Smooth muscle cell (in vitro differentiated cells): ENCODE measurements at regions not wholly inside any gene's neighbourhood (a gene's known extent, or its start where the extent isn't known, plus 50 kb on each side); places are given as distances from the start of the nearest gene placed in this dataset.

Experiments used
- DNase-seq: peaks from one replicate; lab custom pipeline; 2025; ENCODE audit not compliant: unreplicated experiment; lab: John Stamatoyannopoulos, UW
- H2AFZ ChIP-seq: fragments of 200-600 bp; sonication (generic); 2 replicates; pipeline ENCODE4 v1.6.0; 2016; ENCODE audit warnings: antibody characterized with exemption, low read depth, mild to moderate bottlenecking
- H3F3A ChIP-seq: fragments of 200-600 bp; sonication (generic); 2 replicates; pipeline ENCODE4 v1.6.0; 2017; ENCODE audit warnings: antibody characterized with exemption, low read depth
- H3K27ac ChIP-seq: fragments of 200-600 bp; sonication (generic); 2 replicates; pipeline ENCODE4 v1.5.1; 2016; ENCODE audit warnings: low read depth, mild to moderate bottlenecking
- H3K27me3 ChIP-seq: fragments of 200-600 bp; sonication (generic); 2 replicates; pipeline ENCODE4 v1.6.1; 2016; ENCODE audit warnings: low read depth, mild to moderate bottlenecking
- H3K36me3 ChIP-seq: fragments of 200-600 bp; sonication (generic); 2 replicates; pipeline ENCODE4 v1.5.1; 2016; ENCODE audit warnings: low read depth
- H3K4me1 ChIP-seq: fragments of 200-600 bp; sonication (generic); 2 replicates; pipeline ENCODE4 v1.5.1; 2016; ENCODE audit warnings: low read depth
- H3K4me2 ChIP-seq: fragments of 200-600 bp; sonication (generic); 2 replicates; pipeline ENCODE4 v1.6.0; 2016; ENCODE audit warnings: mild to moderate bottlenecking
- H3K4me3 ChIP-seq: fragments of 200-600 bp; sonication (generic); 2 replicates; pipeline ENCODE4 v1.5.1; 2016; ENCODE audit warnings: mild to moderate bottlenecking
- H3K79me2 ChIP-seq: fragments of 200-600 bp; sonication (generic); 2 replicates; pipeline ENCODE4 v1.6.0; 2016; ENCODE audit warnings: low read depth, mild to moderate bottlenecking
- H3K9ac ChIP-seq: fragments of 200-600 bp; sonication (generic); 2 replicates; pipeline ENCODE4 v1.6.0; 2016; ENCODE audit warnings: low read depth
- H3K9me3 ChIP-seq: fragments of 200-600 bp; sonication (generic); replicated peaks from 2 replicates; pipeline ENCODE4 v1.5.1; 2016; ENCODE audit warnings: low read depth
- H4K20me1 ChIP-seq: fragments of 200-600 bp; sonication (generic); 2 replicates; pipeline ENCODE4 v1.6.0; 2016; ENCODE audit warnings: low read depth
- CTCF ChIP-seq: fragments of 200-600 bp; sonication (generic); IDR thresholded peaks from 2 replicates; pipeline ENCODE4 v1.5.1; 2017; ENCODE audit warnings: borderline replicate concordance, mild to moderate bottlenecking, antibody characterized with exemption; ENCODE audit not compliant: insufficient read depth, poor library complexity, severe bottlenecking
- WGBS: methylation state at CpG from one replicate; pipeline ENCODE4 v1.1.7; 2016; ENCODE audit warnings: low lambda C conversion rate; 5-methylcytosine and 5-hydroxymethylcytosine counted together

- H3K9ac ChIP-seq, result no peak overlapping the region
- no peaks in the 10 kb centered on the region for H3F3A ChIP-seq
- TF ChIP-seq CTCF, result no peak
- no peak overlapping the region for H3K27ac ChIP-seq
- no peaks in the 10 kb centered on the region for H4K20me1 ChIP-seq
- no peak overlapping the region for H2AFZ ChIP-seq
- H3K36me3 ChIP-seq, result no peaks in the 10 kb centered on the region
- WGBS, result 73% methylated on average over 7 of the region's 7 CpGs
- peaks cover 38% of the 10 kb centered on the region for H3K27me3 ChIP-seq
- H3K4me2 ChIP-seq, result no peak overlapping the region
- no peaks in the 10 kb centered on the region for H3K9me3 ChIP-seq
- no peak for DNase-seq
- no peaks in the 10 kb centered on the region for H3K79me2 ChIP-seq
- H3K4me3 ChIP-seq, result no peak overlapping the region
- no peaks in the 10 kb centered on the region for H3K4me1 ChIP-seq
Measured at GRCh38 chr1:11354893-11355553, 82.0 kb downstream of the UBIAD1 start.

- WGBS, result 16% methylated on average over 21 of the region's 21 CpGs
- DNase-seq, result no peak
- no peaks in the 10 kb centered on the region for H3F3A ChIP-seq
- H3K9ac ChIP-seq, result no peak overlapping the region
- H3K27ac ChIP-seq, result no peak overlapping the region
- no peak overlapping the region for H3K4me2 ChIP-seq
- peaks cover 38% of the 10 kb centered on the region for H3K27me3 ChIP-seq
- TF ChIP-seq CTCF, result no peak
- H3K9me3 ChIP-seq, result no peaks in the 10 kb centered on the region
- H3K79me2 ChIP-seq, result no peaks in the 10 kb centered on the region
- no peak overlapping the region for H3K4me3 ChIP-seq
- H3K36me3 ChIP-seq, result no peaks in the 10 kb centered on the region
- no peaks in the 10 kb centered on the region for H3K4me1 ChIP-seq
- no peak overlapping the region for H2AFZ ChIP-seq
- no peaks in the 10 kb centered on the region for H4K20me1 ChIP-seq
Measured at GRCh38 chr1:11355559-11356475, 82.8 kb downstream of the UBIAD1 start.

GRCh38 chr1:11357276-11357675, 84.3 kb downstream of the UBIAD1 start:
- no peak overlapping the region for H2AFZ ChIP-seq
- no peak overlapping the region for H3K27ac ChIP-seq
- H3F3A ChIP-seq, result no peaks in the 10 kb centered on the region
- H4K20me1 ChIP-seq, result no peaks in the 10 kb centered on the region
- 68% methylated on average over 15 of the region's 15 CpGs for WGBS
- H3K4me3 ChIP-seq, result no peak overlapping the region
- no peak for TF ChIP-seq CTCF
- H3K36me3 ChIP-seq, result no peaks in the 10 kb centered on the region
- no peak overlapping the region for H3K9ac ChIP-seq
- no peaks in the 10 kb centered on the region for H3K79me2 ChIP-seq
- H3K9me3 ChIP-seq, result no peaks in the 10 kb centered on the region
- DNase-seq, result no peak
- no peaks in the 10 kb centered on the region for H3K4me1 ChIP-seq
- H3K27me3 ChIP-seq, result peaks cover 38% of the 10 kb centered on the region
- H3K4me2 ChIP-seq, result no peak overlapping the region
